NCI-H1436 (cell line): ENCODE measurements at regions not wholly inside any gene's neighbourhood (a gene's known extent, or its start where the extent isn't known, plus 50 kb on each side); places are given as distances from the start of the nearest gene placed in this dataset.

Experiments
- DNase-seq: peaks from one replicate; lab custom pipeline; 2025; lab: John Stamatoyannopoulos, UW

DNA sequence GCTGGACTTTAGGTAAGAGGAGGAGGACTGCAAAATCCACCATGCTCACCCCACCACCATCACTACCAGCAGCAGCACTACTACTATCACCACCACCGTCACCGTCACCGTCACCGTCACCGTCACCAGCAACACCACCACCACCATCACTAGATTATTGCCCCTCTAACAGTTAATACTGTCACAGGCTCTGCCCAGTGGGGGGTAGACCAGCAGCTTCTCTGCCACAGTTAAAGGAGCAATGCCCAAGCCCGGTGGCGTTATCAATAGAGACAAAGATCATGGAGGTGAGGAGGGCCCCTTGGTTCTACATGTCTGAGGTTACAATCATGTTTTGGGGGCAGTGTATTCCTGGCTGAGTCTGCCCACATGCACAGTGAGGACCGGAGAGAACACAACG is 184.4 kb upstream of the DYNLRB2 start:
- no peak for DNase-seq

DNA sequence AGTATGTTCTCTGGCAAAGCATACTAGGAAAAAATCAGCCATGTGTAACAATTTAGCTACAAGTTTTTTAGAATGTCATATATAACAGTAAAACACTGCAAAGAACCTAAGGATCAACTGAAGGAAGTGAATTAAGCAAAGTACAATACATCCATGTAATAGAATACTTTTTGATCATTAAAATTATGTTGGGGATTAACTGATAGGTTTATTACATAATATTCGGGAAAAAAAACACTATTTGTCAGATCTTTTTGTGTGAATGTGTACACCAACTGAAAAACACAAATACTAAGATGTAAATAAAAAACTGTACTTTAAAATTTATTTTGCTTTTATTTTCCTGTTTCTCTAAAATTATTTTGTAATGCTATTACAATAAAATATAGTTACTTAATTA is 185.5 kb upstream of the DYNLRB2 start:
- DNase-seq: no peak

DNA sequence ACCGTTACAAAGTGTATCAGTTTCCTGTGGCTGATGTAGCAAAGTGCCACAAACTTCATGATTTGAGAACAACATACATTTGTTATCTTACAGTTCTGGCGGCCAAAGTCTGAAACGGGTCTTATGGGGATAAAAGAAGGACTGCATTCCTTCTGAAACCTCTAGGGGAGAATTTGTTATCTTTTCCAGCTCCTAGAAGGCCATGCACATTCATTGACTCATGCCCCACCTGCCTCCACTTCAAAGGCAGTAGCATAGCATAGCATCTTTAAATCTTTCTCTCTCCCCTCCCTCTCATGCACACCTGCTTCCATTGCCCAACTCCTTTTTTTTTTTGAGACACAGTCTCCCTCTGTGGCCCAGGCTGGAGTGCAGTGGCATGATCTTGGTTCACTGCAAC is 190.7 kb upstream of the DYNLRB2 start:
- DNase-seq: no peak

DNA sequence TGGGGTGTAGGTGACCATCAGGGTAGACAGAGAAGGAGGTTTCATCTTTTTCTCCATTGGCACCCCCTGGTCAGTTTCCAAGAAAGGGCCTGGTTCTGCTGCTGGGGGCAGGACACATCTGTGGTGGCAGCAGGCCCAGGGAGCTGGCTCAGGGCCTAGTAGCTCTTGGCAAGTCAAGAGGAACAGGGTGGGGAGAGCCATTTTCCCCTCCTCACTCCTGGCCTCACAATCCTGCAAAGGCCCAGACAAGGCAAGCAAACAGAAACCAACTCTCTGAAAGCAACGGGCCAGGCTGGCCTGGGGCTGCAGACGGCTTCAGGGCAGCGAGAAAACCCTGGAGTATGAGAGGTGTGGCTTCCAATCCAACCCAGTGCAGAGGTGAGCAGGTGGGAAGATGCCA is 192.9 kb upstream of the DYNLRB2 start:
- no peak for DNase-seq

DNA sequence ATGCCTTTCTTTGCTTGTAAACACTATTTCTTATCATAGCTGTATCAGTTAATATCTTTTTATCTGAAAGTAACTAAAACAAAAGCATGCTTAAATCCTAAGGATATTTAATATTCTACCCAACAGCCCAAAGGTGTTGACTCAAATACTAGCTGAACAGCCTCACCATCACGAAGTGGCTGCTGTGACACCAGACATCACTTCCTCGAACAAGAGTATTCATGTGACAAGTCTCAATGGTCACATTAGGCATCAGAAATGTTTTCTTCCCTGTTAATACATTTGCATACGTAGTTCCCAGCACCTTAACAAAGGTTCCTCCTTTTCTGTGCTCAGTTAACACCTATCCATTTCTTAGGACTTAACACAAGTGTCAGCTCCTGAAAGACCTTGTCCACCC is 193.8 kb upstream of the DYNLRB2 start:
- no peak for DNase-seq

DNA sequence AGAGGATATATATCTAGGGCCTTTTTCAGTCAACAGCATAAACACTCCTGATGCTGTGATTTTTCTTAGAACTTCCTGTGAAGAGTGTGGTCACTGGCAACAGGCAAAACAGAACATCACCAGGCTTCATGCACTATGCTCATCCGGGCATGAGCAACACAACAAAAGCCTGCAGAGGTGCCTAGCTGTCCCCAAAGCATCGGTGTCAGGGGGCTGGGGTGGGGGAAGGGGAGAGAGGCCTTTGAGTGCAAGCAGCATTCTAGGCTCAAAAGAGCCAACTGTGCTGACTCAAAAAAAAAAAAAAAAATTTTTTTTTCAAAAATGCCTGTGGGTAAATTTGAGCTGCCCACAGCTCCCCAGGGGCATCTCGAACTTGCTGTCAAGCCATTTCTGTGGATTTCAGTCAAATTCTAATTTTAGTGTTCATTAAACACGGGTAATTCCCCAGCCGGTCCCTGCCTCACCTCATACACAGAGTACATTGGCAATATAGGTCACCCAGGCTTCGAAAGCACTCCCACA is 194.6 kb upstream of the DYNLRB2 start:
- DNase-seq: no peak

DNA sequence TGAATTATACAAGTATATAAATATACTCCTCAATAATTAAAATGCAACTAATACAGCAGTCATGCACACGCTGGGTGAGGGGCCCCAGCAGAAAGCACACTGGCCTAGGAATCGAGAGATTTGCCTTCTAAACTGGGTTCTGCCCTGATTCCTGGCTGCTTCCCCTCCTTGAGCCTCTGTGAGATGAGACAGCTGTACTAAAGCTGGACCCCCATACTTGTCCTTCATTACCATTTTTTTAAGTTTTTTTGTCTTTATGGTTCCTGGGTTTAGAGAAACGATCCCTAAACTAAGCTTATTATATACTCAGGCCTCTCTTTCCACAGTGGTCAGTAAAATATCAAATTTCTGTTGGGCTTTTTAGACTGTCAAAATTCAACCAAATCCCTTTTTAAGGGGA is 195.1 kb upstream of the DYNLRB2 start:
- DNase-seq: no peak

DNA sequence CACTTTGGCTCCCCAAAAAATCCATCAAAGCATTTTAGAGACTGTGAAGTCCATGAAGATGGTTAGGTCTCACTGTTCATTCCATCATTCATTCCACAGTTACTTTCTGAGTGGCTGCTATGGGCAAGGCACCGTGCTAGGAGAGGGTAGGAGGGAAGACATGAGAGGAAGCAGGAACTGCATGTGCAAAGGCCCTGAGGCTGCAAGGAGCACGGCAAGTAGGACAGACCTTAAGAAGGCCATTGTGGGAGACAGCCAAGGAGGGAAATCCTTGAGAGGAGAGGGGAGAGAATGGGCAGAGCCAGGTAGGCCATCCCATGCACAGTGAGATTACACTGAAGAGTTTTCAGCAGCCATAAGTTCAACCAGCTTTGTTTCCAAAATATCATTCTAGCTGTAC is 196.2 kb upstream of the DYNLRB2 start:
- no peak for DNase-seq

DNA sequence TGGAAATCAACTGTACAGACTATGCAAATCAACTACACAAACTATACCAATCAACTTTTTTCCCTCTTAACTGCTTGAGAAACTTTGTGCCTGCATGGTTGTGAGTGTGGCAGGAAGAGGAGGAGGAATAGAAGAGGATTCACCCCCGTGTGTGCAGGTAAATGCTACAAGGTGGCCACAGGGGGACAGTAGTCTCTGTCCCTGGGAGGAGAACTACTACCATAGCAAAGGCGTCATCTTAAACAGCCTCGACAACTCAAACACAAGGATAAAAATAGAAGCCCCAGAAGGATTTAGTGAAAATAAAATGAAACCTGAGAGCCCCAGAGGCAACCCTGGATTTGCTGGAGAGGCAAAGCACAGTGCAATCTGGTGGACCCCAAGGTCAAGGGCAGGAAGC is 199.5 kb upstream of the DYNLRB2 start:
- DNase-seq: no peak

DNA sequence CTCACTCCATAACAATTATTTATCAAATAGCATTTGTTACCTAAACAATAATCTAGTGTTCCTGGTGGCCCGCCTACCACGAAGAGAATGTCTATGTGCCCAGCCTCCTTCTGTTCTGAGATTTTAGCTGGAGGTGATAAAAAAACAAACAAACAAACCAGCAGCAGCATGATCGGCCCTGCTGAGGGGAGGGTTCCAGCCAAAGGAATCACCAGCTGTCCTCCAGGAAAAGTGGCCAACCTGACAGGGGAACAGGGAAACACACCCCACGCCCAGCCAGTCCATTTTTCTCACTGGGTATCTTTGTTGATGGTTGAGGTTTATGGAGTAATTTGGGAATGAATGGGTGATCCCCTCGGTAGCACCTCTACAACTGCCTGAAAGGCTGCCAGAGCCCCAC is 203.0 kb upstream of the DYNLRB2 start:
- DNase-seq: no peak

DNA sequence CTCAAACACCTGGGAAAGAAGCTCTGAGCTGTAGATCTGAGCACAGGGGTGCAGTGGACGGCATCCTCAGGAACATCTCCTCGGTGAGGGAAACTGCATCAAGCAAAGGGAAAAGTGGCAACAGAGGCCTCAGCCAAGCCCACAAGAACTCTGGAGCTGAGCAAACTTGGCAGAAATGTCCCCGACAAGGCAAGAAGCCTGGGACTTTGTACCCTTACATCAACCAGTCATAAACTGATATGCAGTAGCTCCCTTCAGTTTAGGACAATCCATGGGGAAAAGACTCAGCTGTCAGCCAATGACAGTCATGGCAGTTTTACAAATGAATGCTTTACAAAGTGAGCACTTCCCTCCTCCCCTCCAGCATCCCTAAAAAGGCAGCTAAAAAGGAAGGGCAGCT is 210.0 kb upstream of the DYNLRB2 start:
- no peak for DNase-seq

DNA sequence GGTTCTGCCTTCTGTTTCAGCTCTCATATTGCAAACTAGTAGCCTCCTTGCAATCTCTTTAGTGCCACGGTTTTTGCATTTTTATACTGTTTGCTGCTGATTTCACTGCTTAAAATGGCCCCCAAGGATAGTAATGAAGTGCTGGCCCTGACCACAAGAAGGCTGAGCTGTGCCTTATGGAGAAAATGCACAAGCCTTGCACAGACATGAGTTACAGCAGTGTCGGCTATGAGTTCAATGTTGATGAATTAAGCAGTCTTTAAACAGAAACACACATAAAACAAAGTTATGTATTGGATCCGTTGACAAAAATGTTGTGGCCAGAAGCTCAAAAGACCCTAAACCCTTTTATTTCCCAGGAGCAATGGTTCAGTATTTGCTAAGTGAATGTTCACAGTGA is 210.6 kb upstream of the DYNLRB2 start:
- no peak for DNase-seq

DNA sequence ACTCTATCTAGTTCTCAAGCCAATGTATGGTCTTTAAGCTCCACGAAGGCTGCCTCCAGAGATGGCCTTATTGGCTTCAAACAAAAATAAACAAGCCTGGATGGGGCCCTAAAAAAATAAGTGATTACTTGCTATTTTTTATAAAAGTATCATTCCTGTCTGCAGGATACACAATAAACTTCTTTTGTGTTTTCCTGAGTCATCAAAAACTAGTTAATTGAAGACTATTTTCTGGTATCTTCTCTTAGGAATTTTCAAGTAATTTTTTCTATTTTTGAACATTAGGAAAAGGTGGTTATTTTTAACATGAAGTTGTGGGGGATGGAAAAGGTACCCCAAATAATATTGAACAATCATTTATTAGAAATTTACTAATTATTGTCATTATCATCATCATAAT is 213.1 kb upstream of the DYNLRB2 start:
- no peak for DNase-seq

DNA sequence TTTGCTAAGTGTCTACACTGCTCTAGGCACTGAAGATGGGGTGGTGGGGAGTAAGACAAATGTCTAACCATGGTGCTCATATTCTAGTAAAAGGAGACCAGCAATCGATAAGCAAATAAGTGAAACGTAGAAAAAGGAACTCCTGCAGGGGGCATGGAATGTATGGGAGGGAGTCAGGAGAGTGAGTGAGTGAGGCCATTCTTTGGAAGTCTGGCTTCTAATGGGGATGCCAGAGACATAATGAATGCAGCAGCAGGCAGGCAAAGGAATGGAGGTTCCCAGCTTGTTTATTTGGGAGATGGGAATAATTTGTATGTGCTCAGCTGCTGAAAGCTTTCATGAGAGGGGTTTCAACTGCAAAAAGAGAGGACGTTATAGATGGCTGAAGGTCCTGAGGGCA is 216.4 kb upstream of the DYNLRB2 start:
- no peak for DNase-seq

DNA sequence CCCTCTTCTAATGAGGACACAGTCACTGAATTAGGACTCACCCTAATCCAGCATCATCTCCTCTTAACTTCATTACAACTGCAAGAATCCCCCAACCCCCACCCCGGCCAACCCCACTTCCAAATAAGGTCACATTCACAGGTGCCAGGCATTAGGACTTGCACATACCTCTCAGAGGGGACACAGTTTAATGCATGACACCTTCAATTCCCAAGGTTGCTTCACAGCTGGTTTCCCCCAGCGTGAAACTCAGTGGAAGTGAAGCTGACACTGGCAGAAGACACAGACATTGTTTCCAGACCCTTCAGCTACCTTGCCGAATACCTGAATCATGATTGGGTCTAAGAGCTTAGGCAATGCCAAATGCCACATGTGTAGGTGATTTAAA is 217.0 kb upstream of the DYNLRB2 start:
- no peak for DNase-seq

DNA sequence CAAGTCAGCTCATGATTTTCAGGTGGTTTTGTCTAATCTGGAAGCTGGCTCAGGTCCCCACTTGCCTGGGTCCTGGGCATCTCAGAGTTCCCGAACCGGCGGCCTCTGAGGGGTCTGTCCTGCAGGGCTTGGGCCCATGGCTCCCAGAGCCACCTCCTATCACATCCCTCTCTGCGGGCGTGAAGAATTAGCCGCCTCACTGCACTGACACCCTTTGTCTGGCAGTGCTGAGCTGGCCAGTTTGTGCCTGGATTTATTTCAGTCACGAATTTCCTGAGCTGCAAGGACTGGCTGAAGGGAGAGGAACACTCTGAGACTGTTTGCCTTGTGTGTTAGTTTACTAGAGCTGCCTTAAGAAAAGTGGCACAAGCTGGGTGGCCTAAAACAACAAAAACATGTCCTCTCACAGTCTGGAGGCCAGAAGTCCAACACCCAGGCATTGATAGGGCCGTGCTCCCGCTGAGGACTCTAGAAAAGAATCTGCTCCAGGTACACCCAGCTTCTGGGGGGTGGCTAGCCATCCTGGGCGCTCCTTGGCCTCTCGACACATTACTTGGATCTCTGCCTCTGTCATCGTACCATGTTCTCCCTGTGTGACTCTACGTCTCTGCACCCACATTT is 217.5 kb upstream of the DYNLRB2 start:
- no peak for DNase-seq

DNA sequence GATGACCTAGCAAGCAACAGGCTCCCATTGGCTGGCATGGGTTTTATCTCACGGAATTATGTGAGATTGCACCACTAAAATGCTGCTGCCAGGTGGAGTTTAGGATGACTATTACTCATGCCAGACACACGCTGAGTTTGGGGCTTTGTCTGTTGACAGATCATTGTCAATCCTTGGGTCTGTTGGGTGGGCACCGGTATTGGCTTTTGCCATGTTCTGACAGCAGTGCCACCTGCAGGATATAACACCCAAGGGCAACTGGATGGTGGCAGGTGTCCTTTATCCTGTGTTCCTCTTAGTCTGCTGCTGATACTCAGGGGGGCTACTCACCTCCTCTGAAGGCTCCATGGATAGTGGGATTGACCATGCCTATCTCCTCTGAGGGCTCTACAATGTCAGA is 221.6 kb upstream of the DYNLRB2 start:
- DNase-seq: no peak

DNA sequence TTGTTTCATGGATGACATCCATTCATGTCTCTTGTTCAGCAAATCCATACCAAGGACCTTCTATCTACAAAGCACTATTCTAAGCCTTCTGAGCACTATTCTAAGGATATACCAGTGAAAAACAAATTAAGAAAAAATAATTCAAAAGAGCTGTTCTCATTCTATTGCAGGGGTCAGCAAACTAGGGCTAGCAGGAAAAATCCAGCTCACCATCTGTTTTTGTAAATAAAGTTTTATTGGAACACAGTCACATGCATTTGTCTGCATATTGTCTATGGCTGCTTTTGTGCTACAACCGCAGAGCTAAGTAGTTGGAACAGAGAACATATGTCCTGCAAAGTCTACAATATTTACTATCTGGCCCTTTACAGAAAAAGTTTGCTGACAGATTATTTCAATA is 222.7 kb upstream of the DYNLRB2 start:
- DNase-seq: no peak

DNA sequence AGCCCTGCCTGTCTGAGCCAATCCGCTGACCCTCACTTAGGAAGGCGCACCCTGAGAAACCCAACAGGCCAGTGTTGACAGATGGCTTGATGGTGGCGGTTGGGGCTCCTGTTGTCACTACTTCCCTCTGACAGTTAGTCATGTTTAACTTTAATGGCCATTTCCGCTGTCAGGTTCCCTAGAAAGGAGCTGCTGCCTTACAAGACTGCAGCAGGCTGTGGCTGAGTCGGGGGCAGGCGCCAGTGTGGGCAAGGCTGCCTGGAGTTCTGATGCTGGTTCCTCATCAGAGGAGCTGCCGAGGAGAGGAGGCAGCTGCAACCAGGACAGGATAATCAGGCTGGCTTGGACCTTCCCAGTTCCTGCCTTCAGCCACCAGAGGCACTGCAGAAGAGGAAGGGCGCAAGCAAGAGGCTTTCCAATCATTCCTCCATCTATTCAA is 223.2 kb upstream of the DYNLRB2 start:
- DNase-seq: no peak

DNA sequence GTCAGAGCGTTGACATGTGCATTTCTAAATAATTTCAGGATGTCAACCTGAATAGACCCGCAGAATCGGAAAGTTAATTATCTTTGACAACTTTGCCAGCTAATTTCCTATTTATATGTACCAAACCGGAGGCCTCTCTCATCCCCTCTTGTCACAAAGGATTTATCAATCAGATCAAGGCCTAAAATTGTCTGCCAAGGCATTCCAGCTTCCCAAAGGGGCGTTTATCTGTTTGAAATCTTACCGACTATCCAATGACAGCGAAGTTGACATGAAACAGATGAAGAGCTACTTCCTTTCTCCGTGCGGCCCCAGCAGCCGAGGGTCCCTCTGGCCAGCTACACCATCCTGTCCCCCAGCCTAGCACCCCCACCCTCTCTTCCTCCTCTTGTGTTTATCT is 223.7 kb upstream of the DYNLRB2 start:
- DNase-seq: no peak

DNA sequence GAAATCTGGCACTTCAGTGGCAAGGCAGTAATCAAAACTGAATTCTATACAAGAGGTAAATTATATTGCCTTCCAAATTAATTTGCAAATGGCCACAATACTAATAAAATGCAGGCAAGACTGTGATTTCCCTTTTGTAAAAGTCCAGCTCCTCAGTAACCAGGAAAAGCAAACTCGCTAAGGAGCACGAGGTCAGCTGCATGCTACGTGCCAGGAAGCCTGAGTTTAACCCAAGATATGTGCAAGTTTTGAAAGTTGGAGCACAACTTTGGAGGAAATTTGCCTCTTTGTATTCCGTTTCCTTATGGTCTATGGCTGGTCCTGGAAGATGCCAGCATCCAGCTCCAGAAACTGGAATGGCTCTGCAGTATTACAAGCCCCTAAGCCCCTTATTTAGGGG is 226.8 kb upstream of the DYNLRB2 start:
- DNase-seq: no peak

DNA sequence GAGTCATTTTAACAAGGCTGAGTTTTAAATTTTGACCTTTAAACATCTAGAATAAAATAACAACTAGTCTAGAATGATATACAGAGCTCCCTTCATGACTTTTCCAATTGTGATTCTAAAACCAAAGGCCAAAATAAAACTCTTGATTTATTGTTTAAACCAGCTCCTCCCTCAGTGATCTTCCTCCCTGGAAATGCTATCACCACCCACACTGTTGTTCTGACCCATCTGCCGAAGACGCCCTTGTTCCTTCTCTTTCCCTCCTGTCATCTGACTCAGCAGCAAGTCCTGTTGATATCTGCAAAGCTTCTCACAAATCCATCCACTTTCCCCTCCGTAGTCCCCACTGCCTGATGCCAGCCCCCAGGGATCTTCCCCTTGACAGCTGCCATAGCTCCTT is 231.6 kb upstream of the DYNLRB2 start:
- DNase-seq: no peak

DNA sequence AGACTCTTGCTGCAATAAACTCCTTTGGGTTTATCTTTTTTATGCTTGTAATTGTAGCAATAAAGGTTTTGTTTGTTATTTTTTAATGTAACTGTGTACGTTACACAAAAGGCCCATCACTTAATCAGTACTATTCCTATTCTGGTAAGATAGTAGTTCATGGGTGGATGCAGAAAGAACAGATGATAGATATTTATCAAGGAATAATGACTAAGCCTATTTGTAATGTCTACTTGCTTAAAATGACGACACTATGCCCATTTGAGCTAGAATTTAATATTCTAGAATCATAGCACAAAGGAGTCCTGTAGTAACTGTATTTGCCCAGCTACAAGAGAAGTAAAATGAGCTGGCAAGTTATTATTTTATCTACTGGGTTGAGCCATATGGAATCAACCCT is 235.4 kb upstream of the DYNLRB2 start:
- no peak for DNase-seq

DNA sequence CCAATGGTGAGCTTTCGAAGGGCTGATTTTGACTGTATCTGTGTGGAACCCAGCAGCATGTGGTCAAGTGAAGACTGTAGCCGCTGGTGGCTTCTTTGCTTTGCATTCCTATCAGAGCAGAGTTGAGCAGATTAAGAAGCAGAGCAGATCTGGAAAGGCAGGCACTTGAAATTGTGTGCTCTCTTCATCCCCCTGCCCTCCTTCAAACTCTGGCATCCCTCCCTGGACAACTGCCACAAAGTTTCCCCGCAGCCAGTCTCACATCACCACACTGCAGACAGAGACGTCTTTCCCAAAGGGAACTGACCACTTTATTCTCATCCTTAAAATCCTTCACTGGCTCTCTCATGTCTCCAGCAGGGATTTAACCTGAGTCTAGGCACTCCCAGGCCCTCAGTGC is 237.1 kb upstream of the DYNLRB2 start:
- no peak for DNase-seq

DNA sequence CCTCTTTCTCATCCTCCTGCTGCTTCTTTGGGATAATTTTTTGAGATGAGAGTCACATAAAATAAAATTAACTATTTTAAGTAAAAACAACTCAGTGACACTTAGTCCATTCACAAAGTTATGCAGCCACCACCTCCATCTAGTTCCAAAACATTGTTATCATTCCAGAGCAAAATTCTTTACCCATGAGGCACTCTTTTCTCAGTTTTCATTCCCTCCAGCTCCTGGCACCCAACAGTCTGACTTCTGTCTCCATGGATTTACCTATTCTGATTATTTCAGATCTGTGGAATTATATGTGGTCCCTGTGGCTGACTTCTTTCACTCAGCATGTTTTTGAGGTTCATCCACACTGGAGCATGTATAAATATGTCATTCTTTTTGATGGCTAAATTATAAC is 239.9 kb upstream of the DYNLRB2 start:
- no peak for DNase-seq
